GM12891 (cell line): ENCODE measurements at regions not wholly inside any gene's neighbourhood (a gene's known extent, or its start where the extent isn't known, plus 50 kb on each side); places are given as distances from the start of the nearest gene placed in this dataset.

Source experiments
- PAX5 ChIP-seq: IDR thresholded peaks from 2 replicates; pipeline ENCODE4 v1.6.1; 2011; ENCODE audit warnings: low read length, moderate library complexity, mild to moderate bottlenecking; ENCODE audit not compliant: insufficient read depth, severe bottlenecking
- POLR2A ChIP-seq: IDR thresholded peaks from 2 replicates; pipeline ENCODE4 v1.6.1; 2011; ENCODE audit warnings: low read depth, low read length, control low read depth
- POLR2AphosphoS5 ChIP-seq: IDR thresholded peaks from 2 replicates; pipeline ENCODE4 v1.6.1; 2011; ENCODE audit warnings: low read depth, low read length, control low read depth
- POU2F2 ChIP-seq: IDR thresholded peaks from 2 replicates; pipeline ENCODE4 v1.6.1; 2011; ENCODE audit warnings: low read depth, mild to moderate bottlenecking, control low read depth, low read length, moderate library complexity
- TAF1 ChIP-seq: IDR thresholded peaks from 2 replicates; pipeline ENCODE4 v1.6.1; 2011; ENCODE audit warnings: low read depth, low read length, control low read depth

DNA sequence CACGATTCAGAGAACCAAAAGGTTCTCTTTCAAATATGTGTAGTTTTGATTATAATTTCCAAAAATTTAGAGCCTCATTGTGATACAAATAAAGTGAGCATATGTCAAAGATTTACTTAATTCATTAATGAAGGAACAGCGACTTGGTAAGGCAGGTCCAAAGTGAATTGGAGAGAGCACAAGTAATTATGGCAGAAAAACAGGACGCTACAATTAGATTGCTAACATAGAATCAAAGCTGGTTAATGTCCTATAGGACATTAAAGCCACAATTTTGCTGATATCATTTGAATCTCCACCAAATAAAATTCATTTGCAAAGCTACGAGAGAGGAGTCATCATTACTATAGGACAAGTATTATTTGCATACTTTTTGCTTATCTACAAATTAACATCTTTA lies 164.2 kb downstream of the CCER1 start:
- TF ChIP-seq POLR2A (no peak), PAX5 (no peak), TAF1 (no peak), POLR2AphosphoS5 (no peak), POU2F2 (no peak)
